ENCODE measurements at regions not wholly inside any gene's neighbourhood (a gene's known extent, or its start where the extent isn't known, plus 50 kb on each side); places are given as distances from the start of the nearest gene placed in this dataset.

DNA sequence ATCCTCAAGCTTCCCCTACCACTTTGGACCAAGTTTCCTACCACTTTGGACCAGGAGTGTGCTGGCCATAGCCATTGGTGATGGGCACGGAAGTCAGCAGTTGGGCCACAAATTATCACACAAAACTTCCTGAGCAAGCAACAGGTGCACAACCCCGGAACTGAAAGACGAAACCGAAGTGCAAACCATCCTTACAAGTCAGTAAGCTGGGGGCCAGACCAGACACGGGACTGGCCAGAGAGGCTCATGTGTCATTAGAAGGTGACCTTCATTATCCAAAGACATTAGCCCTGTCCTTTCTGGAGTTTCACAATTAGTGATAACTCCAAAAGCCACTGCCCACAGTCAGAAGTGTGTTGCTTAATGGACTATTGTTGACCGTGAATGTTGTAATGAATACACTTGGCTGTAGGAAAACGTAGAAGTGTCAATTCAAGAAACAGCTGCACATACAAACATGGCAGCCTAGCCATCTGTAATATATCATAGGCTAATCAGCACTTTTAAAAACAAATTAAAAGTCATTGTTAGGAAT, 244.1 kb upstream of the IRS2 start:
- TF ChIP-seq, protein P1, sequence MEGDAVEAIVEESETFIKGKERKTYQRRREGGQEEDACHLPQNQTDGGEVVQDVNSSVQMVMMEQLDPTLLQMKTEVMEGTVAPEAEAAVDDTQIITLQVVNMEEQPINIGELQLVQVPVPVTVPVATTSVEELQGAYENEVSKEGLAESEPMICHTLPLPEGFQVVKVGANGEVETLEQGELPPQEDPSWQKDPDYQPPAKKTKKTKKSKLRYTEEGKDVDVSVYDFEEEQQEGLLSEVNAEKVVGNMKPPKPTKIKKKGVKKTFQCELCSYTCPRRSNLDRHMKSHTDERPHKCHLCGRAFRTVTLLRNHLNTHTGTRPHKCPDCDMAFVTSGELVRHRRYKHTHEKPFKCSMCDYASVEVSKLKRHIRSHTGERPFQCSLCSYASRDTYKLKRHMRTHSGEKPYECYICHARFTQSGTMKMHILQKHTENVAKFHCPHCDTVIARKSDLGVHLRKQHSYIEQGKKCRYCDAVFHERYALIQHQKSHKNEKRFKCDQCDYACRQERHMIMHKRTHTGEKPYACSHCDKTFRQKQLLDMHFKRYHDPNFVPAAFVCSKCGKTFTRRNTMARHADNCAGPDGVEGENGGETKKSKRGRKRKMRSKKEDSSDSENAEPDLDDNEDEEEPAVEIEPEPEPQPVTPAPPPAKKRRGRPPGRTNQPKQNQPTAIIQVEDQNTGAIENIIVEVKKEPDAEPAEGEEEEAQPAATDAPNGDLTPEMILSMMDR (IDR thresholded peaks at IDR 0.05) = no peak
- TF ChIP-seq POLR2A (IDR thresholded peaks at IDR 0.05) = no peak

Measured in esophagus squamous epithelium (tissue), 4 donors.